ENCODE measurements at regions not wholly inside any gene's neighbourhood (a gene's known extent, or its start where the extent isn't known, plus 50 kb on each side); places are given as distances from the start of the nearest gene placed in this dataset.

- no peak for TF ChIP-seq CTCF (conservative IDR thresholded peaks at IDR 0.05; ENCODE audit: low read depth, low read length)
- DNase-seq (ENCODE audit: low read depth), result no peak
- no peak overlapping the region for H3K4me3 ChIP-seq (ENCODE audit: low read depth, low read length)
Observed at GRCh38 chr6:166754218-166755030, 127.4 kb upstream of the RPS6KA2 start.

- no peak for TF ChIP-seq CTCF (conservative IDR thresholded peaks at IDR 0.05; ENCODE audit: low read depth, low read length)
- DNase-seq (ENCODE audit: low read depth), result no peak
- H3K4me3 ChIP-seq (ENCODE audit: low read depth, low read length), result no peak overlapping the region
Observed at GRCh38 chr6:166752928-166753721, 126.1 kb upstream of the RPS6KA2 start.

GRCh38 chr6:166752097-166752496 is 125.0 kb upstream of the RPS6KA2 start:
- DNase-seq (ENCODE audit: low read depth), result no peak
- TF ChIP-seq CTCF (conservative IDR thresholded peaks at IDR 0.05; ENCODE audit: low read depth, low read length), result no peak
- no peak overlapping the region for H3K4me3 ChIP-seq (ENCODE audit: low read depth, low read length)

GRCh38 chr6:166751051-166751595 is 124.1 kb upstream of the RPS6KA2 start:
- TF ChIP-seq CTCF (conservative IDR thresholded peaks at IDR 0.05; ENCODE audit: low read depth, low read length), result no peak
- DNase-seq (ENCODE audit: low read depth), result no peak
- H3K4me3 ChIP-seq (ENCODE audit: low read depth, low read length), result no peak overlapping the region

- no peak for TF ChIP-seq CTCF (conservative IDR thresholded peaks at IDR 0.05; ENCODE audit: low read depth, low read length)
- H3K4me3 ChIP-seq (ENCODE audit: low read depth, low read length), result no peak overlapping the region
Observed at GRCh38 chr6:166750108-166750793, 123.2 kb upstream of the RPS6KA2 start.

GRCh38 chr6:166749666-166750065 is 122.6 kb upstream of the RPS6KA2 start:
- H3K4me3 ChIP-seq (ENCODE audit: low read depth, low read length), result no peak overlapping the region
- DNase-seq (ENCODE audit: low read depth), result no peak
- TF ChIP-seq CTCF (conservative IDR thresholded peaks at IDR 0.05; ENCODE audit: low read depth, low read length), result no peak

More at GRCh38 chr6:166750108-166750793, 123.2 kb upstream of the RPS6KA2 start:
- DNase-seq (ENCODE audit: low read depth), result no peak
